ENCODE measurements at regions not wholly inside any gene's neighbourhood (a gene's known extent, or its start where the extent isn't known, plus 50 kb on each side); places are given as distances from the start of the nearest gene placed in this dataset.

DNA sequence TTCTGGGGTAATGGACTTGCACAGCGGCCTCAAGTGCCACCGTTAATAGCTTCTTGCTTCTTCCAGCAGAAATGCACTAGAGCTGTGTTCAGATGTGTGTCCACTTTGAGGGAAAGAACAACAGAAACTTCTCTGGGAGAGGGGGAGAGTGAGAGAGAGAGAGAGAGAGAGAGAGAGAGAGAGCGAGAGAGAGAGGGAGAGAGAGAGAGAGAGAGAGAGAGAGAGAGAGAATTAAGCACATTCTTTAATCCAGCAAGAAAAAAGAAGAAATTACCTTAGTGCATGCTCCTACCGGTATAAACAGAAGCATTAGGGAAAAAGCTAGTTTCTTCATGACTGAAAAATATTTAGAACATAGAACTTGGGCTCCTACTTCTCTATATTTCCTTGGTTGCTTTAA, 418.8 kb downstream of the MAN2A1 start:
- Histone ChIP-seq H3K79me1 (ENCODE audit: low read depth in 1 of 2, low read length in 2 of 2) (no peaks in the 10 kb centered on the region), H2AFZ (replicated peaks; ENCODE audit: low read length, poor library complexity) (no peak overlapping the region), H3K36me3 (ENCODE audit: control insufficient read depth, insufficient read depth, low read length) (no peaks in the 10 kb centered on the region), H3K14ac (replicated peaks; ENCODE audit: low read depth, low read length) (no peak overlapping the region), H3K4me2 (ENCODE audit: low read depth, low read length) (no peak overlapping the region), H3K23ac (ENCODE audit: low read depth, low read length) (no peak overlapping the region), H4K91ac (ENCODE audit: insufficient read depth, low read depth, low read length) (no peak overlapping the region), H3K9me1 (ENCODE audit: insufficient read depth, low read length) (no peaks in the 10 kb centered on the region), H2BK5ac (ENCODE audit: low read depth, low read length, poor library complexity, severe bottlenecking) (no peak overlapping the region), H2BK20ac (ENCODE audit: low read depth, low read length) (no peak overlapping the region), H3K27ac (ENCODE audit: insufficient read depth, low read length) (no peak overlapping the region), H2AK9ac (replicated peaks; ENCODE audit: low read depth, low read length, poor library complexity) (no peak overlapping the region), H3K56ac (ENCODE audit: extremely low read depth, insufficient read depth, low read length) (no peak overlapping the region), H4K5ac (ENCODE audit: low read depth, low read length) (no peak overlapping the region), H4K8ac (ENCODE audit: low read depth in 2 of 2, low read length in 2 of 2) (no peak overlapping the region), H2BK15ac (ENCODE audit: low read depth, low read length) (no peak overlapping the region), H3K27me3 (ENCODE audit: control insufficient read depth, insufficient read depth, low read length) (no peaks in the 10 kb centered on the region), H3K9me3 (ENCODE audit: control insufficient read depth, insufficient read depth, low read length) (no peaks in the 10 kb centered on the region), H3K4me1 (ENCODE audit: control insufficient read depth, insufficient read depth, low read length) (no peaks in the 10 kb centered on the region), H2BK120ac (ENCODE audit: low read depth, low read length) (no peak overlapping the region), H4K20me1 (ENCODE audit: insufficient read depth, low read length) (no peaks in the 10 kb centered on the region), H3K4ac (ENCODE audit: low read depth, low read length) (no peak overlapping the region), H2AK5ac (ENCODE audit: low read depth, low read length) (no peak overlapping the region), H3K9ac (ENCODE audit: low read depth, low read length) (no peak overlapping the region), H3K18ac (ENCODE audit: low read depth, low read length) (no peak overlapping the region), H3K4me3 (ENCODE audit: insufficient read depth, low read depth, low read length) (no peak overlapping the region)
- dilution Hi-C loops (cut with HindIII; ENCODE audit: low sequenced_read_pairs, unreplicated experiment): no loop called here
- ATAC-seq (ENCODE audit: low read depth) (no peak), DNase-seq (no peak)
- CTCF ChIA-PET: interaction anchor here (1.1 kb wide), 1 partner anchor 10 kb away, joined by 3 read pairs; no protein-coding TSS in a partner anchor
- whole genome bisulfite sequencing, 2 experiments (ENCODE audit: extremely low coverage in 2 of 2, insufficient read length in 1 of 2): 70% methylated on average over 2 of the region's 4 CpGs; no CpG with 5 or more reads in 1 of the 2 experiments
- in situ Hi-C loops (cut with MboI; ENCODE audit: low sequenced_read_pairs): no loop called here
- no TSS peak for BruUV-seq (replicated peaks)
- TF ChIP-seq CHD1 (IDR thresholded peaks at IDR 0.05; ENCODE audit: low read depth, low read length) (no peak), BHLHE40 (IDR thresholded peaks at IDR 0.05; ENCODE audit: low read depth, low read length) (no peak), FOS (IDR thresholded peaks at IDR 0.05; ENCODE audit: low read depth, low read length) (no peak), MAZ (IDR thresholded peaks at IDR 0.05; ENCODE audit: borderline replicate concordance, low read depth, low read length) (no peak), NFE2L2 (IDR thresholded peaks at IDR 0.05; ENCODE audit: low read depth, low read length) (no peak), SMC3 (IDR thresholded peaks at IDR 0.05; ENCODE audit: low read depth, low read length) (no peak), MXI1 (IDR thresholded peaks at IDR 0.05; ENCODE audit: borderline replicate concordance, low read depth, low read length) (no peak)
- TF ChIP-seq, protein P1, sequence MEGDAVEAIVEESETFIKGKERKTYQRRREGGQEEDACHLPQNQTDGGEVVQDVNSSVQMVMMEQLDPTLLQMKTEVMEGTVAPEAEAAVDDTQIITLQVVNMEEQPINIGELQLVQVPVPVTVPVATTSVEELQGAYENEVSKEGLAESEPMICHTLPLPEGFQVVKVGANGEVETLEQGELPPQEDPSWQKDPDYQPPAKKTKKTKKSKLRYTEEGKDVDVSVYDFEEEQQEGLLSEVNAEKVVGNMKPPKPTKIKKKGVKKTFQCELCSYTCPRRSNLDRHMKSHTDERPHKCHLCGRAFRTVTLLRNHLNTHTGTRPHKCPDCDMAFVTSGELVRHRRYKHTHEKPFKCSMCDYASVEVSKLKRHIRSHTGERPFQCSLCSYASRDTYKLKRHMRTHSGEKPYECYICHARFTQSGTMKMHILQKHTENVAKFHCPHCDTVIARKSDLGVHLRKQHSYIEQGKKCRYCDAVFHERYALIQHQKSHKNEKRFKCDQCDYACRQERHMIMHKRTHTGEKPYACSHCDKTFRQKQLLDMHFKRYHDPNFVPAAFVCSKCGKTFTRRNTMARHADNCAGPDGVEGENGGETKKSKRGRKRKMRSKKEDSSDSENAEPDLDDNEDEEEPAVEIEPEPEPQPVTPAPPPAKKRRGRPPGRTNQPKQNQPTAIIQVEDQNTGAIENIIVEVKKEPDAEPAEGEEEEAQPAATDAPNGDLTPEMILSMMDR (conservative IDR thresholded peaks at IDR 0.05; ENCODE audit: low read depth, low read length): no peak
- intact Hi-C loops (cut with micrococcal nuclease): no loop called here
- POLR2A ChIA-PET (ENCODE audit: unreplicated experiment): interaction anchor here (0.6 kb wide), 1 partner anchor 284 kb away, joined by 6 read pairs; no protein-coding TSS in a partner anchor

Data from IMR-90 (cell line).